HEK293 (cell line): ENCODE measurements at regions not wholly inside any gene's neighbourhood (a gene's known extent, or its start where the extent isn't known, plus 50 kb on each side); places are given as distances from the start of the nearest gene placed in this dataset.
A peak's percentile ranks its signal among the peaks of the same experiment; 100 is the strongest.

Experiments
- CTCF ChIA-PET: fragments of 350-600 bp; formaldehyde crosslinking; extraction: SDS; loops from one replicate; lab custom pipeline; 2021; ENCODE audit warnings: antibody characterized with exemption; lab: Yijun Ruan, JAX
- POLR2A ChIA-PET: fragments of 300-600 bp; formaldehyde crosslinking; extraction: SDS; loops from one replicate; lab custom pipeline; 2020; ENCODE audit warnings: antibody characterized with exemption, inconsistent platforms; lab: Yijun Ruan, JAX
- H3K27ac ChIP-seq: fragments of 200-500 bp; sonication (Bioruptor generic); 2 replicates; pipeline ENCODE4 v1.5.1; 2014; ENCODE audit warnings: low read depth, low read length, control low read depth, inconsistent platforms; ENCODE audit errors: extremely low read depth
- H3K36me3 ChIP-seq, 2 experiments: fragments of 200-500 bp in 1 of 2; sonication (Bioruptor generic) in 1 of 2; 1 replicate in 1 of 2; 2 replicates in 1 of 2; pipeline ENCODE4 v1.5.1; 2014 to 2017; ENCODE audit warnings: inconsistent platforms in 2 of 2, low read length in 2 of 2; ENCODE audit not compliant: control insufficient read depth in 2 of 2, insufficient read depth in 1 of 2
- H3K4me1 ChIP-seq: fragments of 200-500 bp; sonication (Bioruptor generic); 2 replicates; pipeline ENCODE4 v1.5.1; 2014; ENCODE audit warnings: mild to moderate bottlenecking, low read length, inconsistent platforms; ENCODE audit not compliant: control insufficient read depth, insufficient read depth
- H3K4me3 ChIP-seq: 2 replicates; pipeline ENCODE4 v1.5.1; 2011; ENCODE audit warnings: low read depth, mild to moderate bottlenecking, control low read depth, low read length, moderate library complexity
- H3K9me3 ChIP-seq: fragments of 200-500 bp; sonication (Bioruptor generic); 2 replicates; pipeline ENCODE4 v1.5.1; 2014; ENCODE audit warnings: low read depth, low read length, inconsistent platforms; ENCODE audit not compliant: control insufficient read depth, insufficient read depth
- HOXA7 ChIP-seq: sonication (generic); formaldehyde crosslinking; IDR thresholded peaks from 2 replicates; pipeline ENCODE4 v1.8.1; 2022; ENCODE audit warnings: missing genetic modification reagents, borderline replicate concordance
- HOXD13 ChIP-seq: sonication (generic); formaldehyde crosslinking; IDR thresholded peaks from 2 replicates; pipeline ENCODE4 v1.8.0; 2022; ENCODE audit warnings: missing genetic modification reagents, borderline replicate concordance
- PRDM1 ChIP-seq: fragments of 450-650 bp; formaldehyde crosslinking; IDR thresholded peaks from 2 replicates; pipeline ENCODE4; 2016; ENCODE audit warnings: missing biosample characterization, missing genetic modification characterization
- RBAK ChIP-seq: fragments of 450-650 bp; formaldehyde crosslinking; IDR thresholded peaks from 2 replicates; pipeline ENCODE4 v1.5.1; 2016; ENCODE audit warnings: missing biosample characterization, missing genetic modification characterization
- REPIN1 ChIP-seq: fragments of 450-650 bp; formaldehyde crosslinking; IDR thresholded peaks from 2 replicates; pipeline ENCODE4 v1.5.1; 2017; ENCODE audit warnings: missing biosample characterization, missing genetic modification characterization, low read depth
- YY2 ChIP-seq: fragments of 450-650 bp; formaldehyde crosslinking; IDR thresholded peaks from 2 replicates; pipeline ENCODE4 v1.5.1; 2016; ENCODE audit warnings: missing biosample characterization, missing genetic modification characterization
- ZBTB1 ChIP-seq: fragments of 450-650 bp; formaldehyde crosslinking; IDR thresholded peaks from 2 replicates; pipeline ENCODE4 v1.5.1; 2016; ENCODE audit warnings: missing biosample characterization, missing genetic modification characterization
- ZBTB11 ChIP-seq: fragments of 450-650 bp; formaldehyde crosslinking; conservative IDR thresholded peaks from 2 replicates; pipeline ENCODE4 v1.5.1; 2016; ENCODE audit warnings: low read depth, missing biosample characterization, missing genetic modification characterization
- ZNF114 ChIP-seq: fragments of 450-650 bp; formaldehyde crosslinking; IDR thresholded peaks from 2 replicates; pipeline ENCODE4 v1.5.0; 2017; ENCODE audit warnings: missing biosample characterization, missing genetic modification characterization
- ZNF202 ChIP-seq: fragments of 450-650 bp; formaldehyde crosslinking; IDR thresholded peaks from 2 replicates; pipeline ENCODE4 v1.5.1; 2016; ENCODE audit warnings: missing biosample characterization, missing genetic modification characterization, borderline replicate concordance
- ZNF24 ChIP-seq: fragments of 450-650 bp; formaldehyde crosslinking; IDR thresholded peaks from 2 replicates; pipeline ENCODE4 v1.5.1; 2016; ENCODE audit warnings: missing biosample characterization, missing genetic modification characterization
- ZNF292 ChIP-seq: fragments of 450-650 bp; formaldehyde crosslinking; IDR thresholded peaks from 2 replicates; pipeline ENCODE4 v1.5.1; 2016; ENCODE audit warnings: low read depth, missing biosample characterization, missing genetic modification characterization, borderline replicate concordance
- ZNF449 ChIP-seq: fragments of 450-650 bp; formaldehyde crosslinking; IDR thresholded peaks from 2 replicates; pipeline ENCODE4 v1.5.1; 2017; ENCODE audit warnings: missing biosample characterization, mild to moderate bottlenecking, missing genetic modification characterization, moderate library complexity
- ZNF571 ChIP-seq: fragments of 450-650 bp; formaldehyde crosslinking; IDR thresholded peaks from 2 replicates; pipeline ENCODE4 v1.5.0; 2017; ENCODE audit warnings: missing biosample characterization, missing genetic modification characterization
- ZNF585B ChIP-seq: fragments of 450-650 bp; formaldehyde crosslinking; IDR thresholded peaks from 2 replicates; pipeline ENCODE4 v1.5.1; 2016; ENCODE audit warnings: missing biosample characterization, missing genetic modification characterization
- ZNF654 ChIP-seq: fragments of 450-650 bp; formaldehyde crosslinking; IDR thresholded peaks from 2 replicates; pipeline ENCODE4 v1.5.1; 2016; ENCODE audit warnings: low read depth, missing biosample characterization, missing genetic modification characterization
- ZNF747 ChIP-seq: fragments of 450-650 bp; formaldehyde crosslinking; IDR thresholded peaks from 2 replicates; pipeline ENCODE4 v1.5.1; 2016; ENCODE audit warnings: missing biosample characterization, missing genetic modification characterization
- ZNF837 ChIP-seq: fragments of 450-650 bp; formaldehyde crosslinking; IDR thresholded peaks from 2 replicates; pipeline ENCODE4 v1.5.1; 2016; ENCODE audit warnings: missing biosample characterization, missing genetic modification characterization
- ZSCAN4 ChIP-seq: fragments of 450-650 bp; formaldehyde crosslinking; IDR thresholded peaks from 2 replicates; pipeline ENCODE4 v1.5.1; 2017; ENCODE audit warnings: missing biosample characterization, missing genetic modification characterization
- TF ChIP-seq, protein P1 (sequence below): fragments of 450-650 bp; formaldehyde crosslinking; IDR thresholded peaks from 2 replicates; pipeline ENCODE4 v1.5.1; 2016; ENCODE audit warnings: missing biosample characterization, missing genetic modification characterization
- TF ChIP-seq, protein P2 (sequence below): fragments of 450-650 bp; formaldehyde crosslinking; IDR thresholded peaks from 2 replicates; pipeline ENCODE4 v1.5.1; 2016; ENCODE audit warnings: missing biosample characterization, missing genetic modification characterization, borderline replicate concordance
- TF ChIP-seq, protein P3 (sequence below): fragments of 450-650 bp; formaldehyde crosslinking; IDR thresholded peaks from 2 replicates; pipeline ENCODE4 v1.5.1; 2017; ENCODE audit warnings: missing biosample characterization, missing genetic modification characterization
- TF ChIP-seq, protein P4 (sequence below): sonication (generic); formaldehyde crosslinking; IDR thresholded peaks from 2 replicates; pipeline ENCODE4 v1.8.1; 2022; ENCODE audit warnings: mild to moderate bottlenecking, moderate library complexity, missing genetic modification reagents

- TF ChIP-seq ZNF114: no peak
- TF ChIP-seq HOXA7 (CRISPR knock-in tag): no peak
- no peak for TF ChIP-seq ZNF654 (tag by site-specific recombination)
- TF ChIP-seq HOXD13 (CRISPR knock-in tag): no peak
- TF ChIP-seq, protein P1, sequence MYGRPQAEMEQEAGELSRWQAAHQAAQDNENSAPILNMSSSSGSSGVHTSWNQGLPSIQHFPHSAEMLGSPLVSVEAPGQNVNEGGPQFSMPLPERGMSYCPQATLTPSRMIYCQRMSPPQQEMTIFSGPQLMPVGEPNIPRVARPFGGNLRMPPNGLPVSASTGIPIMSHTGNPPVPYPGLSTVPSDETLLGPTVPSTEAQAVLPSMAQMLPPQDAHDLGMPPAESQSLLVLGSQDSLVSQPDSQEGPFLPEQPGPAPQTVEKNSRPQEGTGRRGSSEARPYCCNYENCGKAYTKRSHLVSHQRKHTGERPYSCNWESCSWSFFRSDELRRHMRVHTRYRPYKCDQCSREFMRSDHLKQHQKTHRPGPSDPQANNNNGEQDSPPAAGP: no peak
- TF ChIP-seq ZNF571 (tag by site-specific recombination): no peak
- no peak for TF ChIP-seq REPIN1 (tag by site-specific recombination)
- peak; percentile 73; the same call in 1 of the 2 replicates for TF ChIP-seq ZNF24 (tag by site-specific recombination)
- no peak for TF ChIP-seq ZNF449 (tag by site-specific recombination)
- TF ChIP-seq YY2: no peak
- TF ChIP-seq, protein P2, sequence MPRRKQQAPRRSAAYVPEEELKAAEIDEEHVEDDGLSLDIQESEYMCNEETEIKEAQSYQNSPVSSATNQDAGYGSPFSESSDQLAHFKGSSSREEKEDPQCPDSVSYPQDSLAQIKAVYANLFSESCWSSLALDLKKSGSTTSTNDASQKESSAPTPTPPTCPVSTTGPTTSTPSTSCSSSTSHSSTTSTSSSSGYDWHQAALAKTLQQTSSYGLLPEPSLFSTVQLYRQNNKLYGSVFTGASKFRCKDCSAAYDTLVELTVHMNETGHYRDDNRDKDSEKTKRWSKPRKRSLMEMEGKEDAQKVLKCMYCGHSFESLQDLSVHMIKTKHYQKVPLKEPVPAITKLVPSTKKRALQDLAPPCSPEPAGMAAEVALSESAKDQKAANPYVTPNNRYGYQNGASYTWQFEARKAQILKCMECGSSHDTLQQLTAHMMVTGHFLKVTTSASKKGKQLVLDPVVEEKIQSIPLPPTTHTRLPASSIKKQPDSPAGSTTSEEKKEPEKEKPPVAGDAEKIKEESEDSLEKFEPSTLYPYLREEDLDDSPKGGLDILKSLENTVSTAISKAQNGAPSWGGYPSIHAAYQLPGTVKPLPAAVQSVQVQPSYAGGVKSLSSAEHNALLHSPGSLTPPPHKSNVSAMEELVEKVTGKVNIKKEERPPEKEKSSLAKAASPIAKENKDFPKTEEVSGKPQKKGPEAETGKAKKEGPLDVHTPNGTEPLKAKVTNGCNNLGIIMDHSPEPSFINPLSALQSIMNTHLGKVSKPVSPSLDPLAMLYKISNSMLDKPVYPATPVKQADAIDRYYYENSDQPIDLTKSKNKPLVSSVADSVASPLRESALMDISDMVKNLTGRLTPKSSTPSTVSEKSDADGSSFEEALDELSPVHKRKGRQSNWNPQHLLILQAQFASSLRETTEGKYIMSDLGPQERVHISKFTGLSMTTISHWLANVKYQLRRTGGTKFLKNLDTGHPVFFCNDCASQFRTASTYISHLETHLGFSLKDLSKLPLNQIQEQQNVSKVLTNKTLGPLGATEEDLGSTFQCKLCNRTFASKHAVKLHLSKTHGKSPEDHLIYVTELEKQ (tag by site-specific recombination): 0 out of 2 replicates have a peak, but pooled peaks have one; percentile 46
- no peak for TF ChIP-seq PRDM1 (tag by site-specific recombination)
- no peak for TF ChIP-seq RBAK (tag by site-specific recombination)
- TF ChIP-seq, protein P3, sequence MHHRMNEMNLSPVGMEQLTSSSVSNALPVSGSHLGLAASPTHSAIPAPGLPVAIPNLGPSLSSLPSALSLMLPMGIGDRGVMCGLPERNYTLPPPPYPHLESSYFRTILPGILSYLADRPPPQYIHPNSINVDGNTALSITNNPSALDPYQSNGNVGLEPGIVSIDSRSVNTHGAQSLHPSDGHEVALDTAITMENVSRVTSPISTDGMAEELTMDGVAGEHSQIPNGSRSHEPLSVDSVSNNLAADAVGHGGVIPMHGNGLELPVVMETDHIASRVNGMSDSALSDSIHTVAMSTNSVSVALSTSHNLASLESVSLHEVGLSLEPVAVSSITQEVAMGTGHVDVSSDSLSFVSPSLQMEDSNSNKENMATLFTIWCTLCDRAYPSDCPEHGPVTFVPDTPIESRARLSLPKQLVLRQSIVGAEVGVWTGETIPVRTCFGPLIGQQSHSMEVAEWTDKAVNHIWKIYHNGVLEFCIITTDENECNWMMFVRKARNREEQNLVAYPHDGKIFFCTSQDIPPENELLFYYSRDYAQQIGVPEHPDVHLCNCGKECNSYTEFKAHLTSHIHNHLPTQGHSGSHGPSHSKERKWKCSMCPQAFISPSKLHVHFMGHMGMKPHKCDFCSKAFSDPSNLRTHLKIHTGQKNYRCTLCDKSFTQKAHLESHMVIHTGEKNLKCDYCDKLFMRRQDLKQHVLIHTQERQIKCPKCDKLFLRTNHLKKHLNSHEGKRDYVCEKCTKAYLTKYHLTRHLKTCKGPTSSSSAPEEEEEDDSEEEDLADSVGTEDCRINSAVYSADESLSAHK (tag by site-specific recombination): peak; percentile 67
- no peak for TF ChIP-seq ZNF837 (tag by site-specific recombination)
- no peak for TF ChIP-seq ZSCAN4 (tag by site-specific recombination)
Measured at GRCh38 chr12:105580821-105581352, 250.4 kb downstream of the C12orf75 start (continued).

DNA sequence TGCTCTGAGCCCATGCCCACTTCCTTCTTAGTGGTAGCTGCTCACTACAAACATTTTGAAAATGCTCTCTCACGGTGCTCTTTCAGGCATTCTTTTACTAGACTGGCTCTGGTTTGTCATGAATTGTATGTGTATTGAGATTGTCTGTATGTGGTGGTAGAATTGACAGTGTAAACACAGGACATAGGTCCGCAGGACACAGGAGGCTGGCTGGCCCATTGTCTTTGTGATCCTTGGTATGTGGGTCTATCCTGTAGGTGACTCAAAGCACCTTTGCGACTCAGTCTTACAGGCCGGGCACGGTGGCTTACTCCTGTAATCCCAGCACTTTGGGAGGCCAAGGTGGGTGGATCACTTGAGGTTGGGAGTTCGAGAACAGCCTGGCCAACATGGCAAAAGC lies 250.9 kb downstream of the C12orf75 start:
- Histone ChIP-seq H3K36me3 (no peaks in the 10 kb centered on the region), H3K27ac (no peak overlapping the region; the same call in 1 of the 2 replicates), H3K4me3 (no peak overlapping the region), H3K9me3 (no peaks in the 10 kb centered on the region), H3K4me1 (peaks cover 5% of the 10 kb centered on the region)
- POLR2A ChIA-PET: interaction anchor here (1.3 kb wide), 1 partner anchor 19 kb away, joined by 6 read pairs; no protein-coding TSS in a partner anchor
- CTCF ChIA-PET: interaction anchor here (0.6 to 1.3 kb wide), 3 partner anchors 12 to 161 kb away, joined by 3 read pairs; no protein-coding TSS in a partner anchor
- no peak for TF ChIP-seq ZNF202
- no peak for TF ChIP-seq ZNF292 (tag by site-specific recombination)
- no peak for TF ChIP-seq ZNF747 (tag by site-specific recombination)
- TF ChIP-seq ZBTB1 (tag by site-specific recombination): no peak
- TF ChIP-seq ZNF585B (tag by site-specific recombination): no peak
- no peak for TF ChIP-seq ZBTB11 (tag by site-specific recombination)
- TF ChIP-seq, protein P4, sequence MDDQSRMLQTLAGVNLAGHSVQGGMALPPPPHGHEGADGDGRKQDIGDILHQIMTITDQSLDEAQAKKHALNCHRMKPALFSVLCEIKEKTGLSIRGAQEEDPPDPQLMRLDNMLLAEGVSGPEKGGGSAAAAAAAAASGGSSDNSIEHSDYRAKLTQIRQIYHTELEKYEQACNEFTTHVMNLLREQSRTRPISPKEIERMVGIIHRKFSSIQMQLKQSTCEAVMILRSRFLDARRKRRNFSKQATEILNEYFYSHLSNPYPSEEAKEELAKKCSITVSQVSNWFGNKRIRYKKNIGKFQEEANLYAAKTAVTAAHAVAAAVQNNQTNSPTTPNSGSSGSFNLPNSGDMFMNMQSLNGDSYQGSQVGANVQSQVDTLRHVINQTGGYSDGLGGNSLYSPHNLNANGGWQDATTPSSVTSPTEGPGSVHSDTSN (CRISPR knock-in tag): no peak
